T-cell (primary cell): ENCODE measurements at regions not wholly inside any gene's neighbourhood (a gene's known extent, or its start where the extent isn't known, plus 50 kb on each side); places are given as distances from the start of the nearest gene placed in this dataset.

Source experiments
- ATAC-seq, 4 experiments: fragments of 200-7000 bp in 3 of 4; fragments of 150-1000 bp in 1 of 4; cut with Tn5 transposase; replicated peaks in 1 of 4; 1 replicate in 3 of 4; 2 replicates in 1 of 4; pipeline ENCODE4 v1.10.0; 2021; ENCODE audit warnings: moderate library complexity in 3 of 4, mild to moderate bottlenecking in 2 of 4, moderate number of reproducible peaks in 1 of 4
- CTCF ChIA-PET, 2 donors: fragments of 300-600 bp; sonication (Branson Sonifier 250); formaldehyde crosslinking; loops; one replicate each; lab custom pipeline; 2022; ENCODE audit warnings: antibody characterized with exemption in 2 of 2; lab: Charles Lee
- POLR2A ChIA-PET, 2 donors: fragments of 300-600 bp; sonication (Branson Sonifier 250); formaldehyde crosslinking; loops; one replicate each; lab custom pipeline; 2022; ENCODE audit warnings: antibody characterized with exemption in 2 of 2; lab: Charles Lee
- DNase-seq, 35 experiments: peaks; one replicate each; pipeline versions ENCODE4 v3.0.0 to v3.0.0-alpha.2; 2013 to 2023
- H3K27ac ChIP-seq: one replicate; pipeline ENCODE4 v1.5.1; 2013; ENCODE audit warnings: low read length
- H3K27me3 ChIP-seq, 2 experiments: replicated peaks in 1 of 2; 1 replicate in 1 of 2; 2 replicates in 1 of 2; pipeline versions ENCODE4 v1.6.1 to v1.7.0; 2013; ENCODE audit warnings: low read length in 1 of 2, mixed read lengths in 1 of 2; ENCODE audit not compliant: control insufficient read depth in 2 of 2, insufficient read depth in 2 of 2; ENCODE audit errors: extremely low read depth in 1 of 2
- H3K36me3 ChIP-seq, 2 donors: 1 replicate in 1 of 2; 2 replicates in 1 of 2; pipeline versions ENCODE4 v1.6.1 to v1.7.0; 2013; ENCODE audit warnings: low read length in 1 of 2; ENCODE audit not compliant: control insufficient read depth in 2 of 2, insufficient read depth in 1 of 2; ENCODE audit errors: extremely low read depth in 1 of 2
- H3K4me1 ChIP-seq, 2 experiments: 1 replicate in 1 of 2; 2 replicates in 1 of 2; pipeline versions ENCODE4 v1.6.1 to v1.7.0; 2013; ENCODE audit warnings: low read length in 2 of 2, mixed read lengths in 1 of 2; ENCODE audit not compliant: insufficient read depth in 2 of 2, control insufficient read depth in 1 of 2; ENCODE audit errors: extremely low read depth in 1 of 2
- H3K4me3 ChIP-seq, 2 donors: 1 replicate in 1 of 2; 2 replicates in 1 of 2; pipeline versions ENCODE4 v1.5.1 to v1.7.0; 2013; ENCODE audit warnings: mild to moderate bottlenecking in 2 of 2, low read length in 1 of 2, moderate library complexity in 1 of 2; ENCODE audit not compliant: control insufficient read depth in 1 of 2; ENCODE audit errors: extremely low read depth in 1 of 2
- H3K9me3 ChIP-seq: 2 replicates; pipeline ENCODE4 v1.7.0; 2013
- H3K27ac Mint-ChIP-seq, 2 donors: one replicate each; pipeline ENCODE4 v1.8.0; 2020 to 2021; ENCODE audit warnings: mild to moderate bottlenecking in 2 of 2, mixed read lengths in 2 of 2
- H3K27me3 Mint-ChIP-seq, 2 donors: one replicate each; pipeline ENCODE4 v1.8.0; 2021 to 2022; ENCODE audit warnings: mixed read lengths in 2 of 2
- H3K36me3 Mint-ChIP-seq: one replicate; pipeline ENCODE4 v1.8.0; 2021; ENCODE audit warnings: mixed read lengths
- H3K4me1 Mint-ChIP-seq, 3 donors: one replicate each; pipeline ENCODE4 v1.8.0; 2020 to 2022; ENCODE audit warnings: mixed read lengths in 3 of 3, mild to moderate bottlenecking in 1 of 3
- H3K4me3 Mint-ChIP-seq, 3 donors: one replicate each; pipeline ENCODE4 v1.8.0; 2020 to 2022; ENCODE audit warnings: mild to moderate bottlenecking in 3 of 3, mixed read lengths in 3 of 3, moderate library complexity in 3 of 3
- H3K9me3 Mint-ChIP-seq, 3 donors: one replicate each; pipeline ENCODE4 v1.8.0; 2020 to 2022; ENCODE audit warnings: mixed read lengths in 3 of 3
- WGBS: methylation state at CpG from one replicate; pipeline ENCODE4 v1.1.5; 2013; ENCODE audit warnings: missing lambda C conversion rate; ENCODE audit not compliant: insufficient coverage; 5-methylcytosine and 5-hydroxymethylcytosine counted together

GRCh38 chr20:23212464-23212995, 126.4 kb upstream of the CD93 start:
- POLR2A ChIA-PET = no interaction called here
- Histone ChIP-seq H3K9me3 (no peaks in the 10 kb centered on the region), H3K27me3 (peaks cover 0 to 9% of the 10 kb centered on the region in 2 experiments), H3K4me1 (no peaks in the 10 kb centered on the region), H3K4me3 (no peak overlapping the region), H3K27ac (no peak overlapping the region), H3K36me3 (no peaks in the 10 kb centered on the region)
- no CpG with 5 or more reads among the region's 6 CpGs for WGBS
- Mint-ChIP-seq H3K4me1 (no peaks in the 10 kb centered on the region), H3K9me3 (peaks cover 0 to 2% (median 0%) of the 10 kb centered on the region in 3 donors), H3K36me3 (no peaks in the 10 kb centered on the region), H3K27me3 (no peaks in the 10 kb centered on the region), H3K4me3 (no peak overlapping the region), H3K27ac (no peak overlapping the region)
- CTCF ChIA-PET = no interaction called here
- DNase-seq (no peak), ATAC-seq (no peak)

- no peaks in the 10 kb centered on the region for H3K27me3 Mint-ChIP-seq
Measured at GRCh38 chr20:23212011-23212410, 125.9 kb upstream of the CD93 start.

GRCh38 chr20:23211164-23211563, 125.0 kb upstream of the CD93 start:
- ATAC-seq = no peak
- H3K27ac Mint-ChIP-seq = no peak overlapping the region
- H3K27me3 Mint-ChIP-seq = no peaks in the 10 kb centered on the region
- no peaks in the 10 kb centered on the region for H3K9me3 ChIP-seq
- H3K4me1 Mint-ChIP-seq = no peaks in the 10 kb centered on the region
- ChIA-PET CTCF (no interaction called here), POLR2A (no interaction called here)
- no peak overlapping the region for H3K4me3 Mint-ChIP-seq
- no peaks in the 10 kb centered on the region for H3K36me3 Mint-ChIP-seq
- no peak overlapping the region for H3K4me3 ChIP-seq
- DNase-seq = no peak
- H3K27ac ChIP-seq = no peak overlapping the region
- peaks cover 0 to 9% of the 10 kb centered on the region in 2 experiments for H3K27me3 ChIP-seq
- WGBS = 75% methylated on average over 3 of the region's 3 CpGs
- no peaks in the 10 kb centered on the region for H3K9me3 Mint-ChIP-seq
- no peaks in the 10 kb centered on the region for H3K36me3 ChIP-seq
- no peaks in the 10 kb centered on the region for H3K4me1 ChIP-seq

More at GRCh38 chr20:23212011-23212410, 125.9 kb upstream of the CD93 start:
- ATAC-seq (no peak), DNase-seq (no peak)
- ChIA-PET POLR2A (no interaction called here), CTCF (no interaction called here)
- Mint-ChIP-seq H3K4me1 (no peaks in the 10 kb centered on the region), H3K4me3 (no peak overlapping the region), H3K9me3 (no peaks in the 10 kb centered on the region), H3K27ac (no peak overlapping the region), H3K36me3 (no peaks in the 10 kb centered on the region)
- Histone ChIP-seq H3K27ac (no peak overlapping the region), H3K27me3 (peaks cover 0 to 9% of the 10 kb centered on the region in 2 experiments), H3K9me3 (no peaks in the 10 kb centered on the region), H3K36me3 (no peaks in the 10 kb centered on the region), H3K4me1 (no peaks in the 10 kb centered on the region), H3K4me3 (no peak overlapping the region)

GRCh38 chr20:23207826-23208540, 121.9 kb upstream of the CD93 start:
- peaks cover 0 to 9% of the 10 kb centered on the region in 2 experiments for H3K27me3 ChIP-seq
- H3K4me1 ChIP-seq = no peaks in the 10 kb centered on the region
- DNase-seq (no peak), ATAC-seq (no peak)
- 100% methylated on average over 1 of the region's 1 CpG for WGBS
- Mint-ChIP-seq H3K9me3 (no peaks in the 10 kb centered on the region), H3K27me3 (peaks cover 0 to 3% of the 10 kb centered on the region in 2 donors), H3K27ac (no peak overlapping the region), H3K36me3 (no peaks in the 10 kb centered on the region), H3K4me3 (no peak overlapping the region), H3K4me1 (no peaks in the 10 kb centered on the region)
- no peak overlapping the region for H3K27ac ChIP-seq
- ChIA-PET CTCF (no interaction called here), POLR2A (no interaction called here)
- no peaks in the 10 kb centered on the region for H3K9me3 ChIP-seq
- H3K4me3 ChIP-seq = no peak overlapping the region
- no peaks in the 10 kb centered on the region for H3K36me3 ChIP-seq

DNA sequence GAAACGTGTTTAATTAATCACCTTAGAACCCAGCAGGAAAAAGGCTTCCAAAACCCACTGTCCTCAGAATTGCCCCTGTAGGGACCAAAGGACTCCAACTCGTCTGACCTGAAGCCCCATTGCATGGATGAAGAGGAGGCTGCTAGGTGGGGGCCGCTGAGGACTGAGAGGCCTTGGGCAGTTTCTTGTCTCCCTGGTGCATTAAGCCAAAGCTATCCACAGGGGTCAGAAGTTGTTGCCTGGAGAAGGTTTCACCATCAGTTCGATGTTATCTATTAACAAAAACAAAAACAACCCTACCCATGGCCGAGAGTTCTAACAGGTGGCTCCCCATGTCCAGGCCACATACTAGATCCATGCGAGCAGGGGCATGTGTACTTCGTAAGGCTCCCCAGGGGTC, 120.9 kb upstream of the CD93 start:
- H3K4me3 Mint-ChIP-seq = no peak overlapping the region
- no peaks in the 10 kb centered on the region for H3K36me3 Mint-ChIP-seq
- peaks cover 5 to 7% of the 10 kb centered on the region in 2 donors for H3K27me3 Mint-ChIP-seq
- ChIA-PET POLR2A (no interaction called here), CTCF (no interaction called here)
- Histone ChIP-seq H3K9me3 (no peaks in the 10 kb centered on the region), H3K36me3 (no peaks in the 10 kb centered on the region), H3K4me1 (no peaks in the 10 kb centered on the region), H3K27me3 (peaks cover 0 to 5% of the 10 kb centered on the region in 2 experiments), H3K4me3 (no peak overlapping the region), H3K27ac (no peak overlapping the region)
- H3K4me1 Mint-ChIP-seq = no peaks in the 10 kb centered on the region
- WGBS = 69% methylated on average over 3 of the region's 7 CpGs
- H3K27ac Mint-ChIP-seq = no peak overlapping the region
- H3K9me3 Mint-ChIP-seq = no peaks in the 10 kb centered on the region
- DNase-seq = no peak
- no peak for ATAC-seq

DNA sequence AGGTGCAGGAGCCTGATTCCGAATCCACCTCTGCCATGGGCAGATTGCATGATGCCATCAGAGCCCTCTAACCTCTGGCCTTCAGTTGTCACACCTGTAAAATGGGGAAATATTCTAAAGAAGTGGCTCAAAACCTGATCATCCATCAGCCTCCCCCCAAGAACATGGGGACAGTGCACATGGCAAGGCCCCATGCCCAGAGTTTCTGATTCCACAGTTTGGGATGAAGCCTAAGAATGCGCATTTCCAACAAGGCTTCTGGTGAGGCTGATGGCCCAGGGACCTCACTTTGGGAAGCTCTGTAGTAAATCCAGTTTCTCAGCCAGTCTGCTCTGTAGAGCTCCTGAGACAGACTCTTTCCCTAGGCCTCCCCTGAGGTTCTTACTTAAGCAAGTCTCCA, 119.9 kb upstream of the CD93 start:
- H3K36me3 Mint-ChIP-seq = no peaks in the 10 kb centered on the region
- Histone ChIP-seq H3K4me1 (no peaks in the 10 kb centered on the region), H3K9me3 (no peaks in the 10 kb centered on the region), H3K27me3 (peaks cover 0 to 4% of the 10 kb centered on the region in 2 experiments), H3K27ac (no peak overlapping the region), H3K36me3 (no peaks in the 10 kb centered on the region), H3K4me3 (no peak overlapping the region)
- H3K4me1 Mint-ChIP-seq = no peaks in the 10 kb centered on the region
- H3K27me3 Mint-ChIP-seq = peaks cover 9 to 11% of the 10 kb centered on the region in 2 donors
- ATAC-seq (no peak), DNase-seq (no peak)
- H3K4me3 Mint-ChIP-seq = no peak overlapping the region
- H3K27ac Mint-ChIP-seq = no peak overlapping the region
- ChIA-PET CTCF (no interaction called here), POLR2A (no interaction called here)
- WGBS = 100% methylated on average over 1 of the region's 2 CpGs
- H3K9me3 Mint-ChIP-seq = no peaks in the 10 kb centered on the region
